ENCODE measurements at regions not wholly inside any gene's neighbourhood (a gene's known extent, or its start where the extent isn't known, plus 50 kb on each side); places are given as distances from the start of the nearest gene placed in this dataset.

- no peak for DNase-seq
- in situ Hi-C loops (cut with HindIII; ENCODE audit: low pct_ligation_motif_present, low pct_unique_long_range_greater_than_20kb, low sequenced_read_pairs): no loop called here
Observed at GRCh38 chr6:139550361-139550760, 175.9 kb upstream of the CITED2 start.

DNA sequence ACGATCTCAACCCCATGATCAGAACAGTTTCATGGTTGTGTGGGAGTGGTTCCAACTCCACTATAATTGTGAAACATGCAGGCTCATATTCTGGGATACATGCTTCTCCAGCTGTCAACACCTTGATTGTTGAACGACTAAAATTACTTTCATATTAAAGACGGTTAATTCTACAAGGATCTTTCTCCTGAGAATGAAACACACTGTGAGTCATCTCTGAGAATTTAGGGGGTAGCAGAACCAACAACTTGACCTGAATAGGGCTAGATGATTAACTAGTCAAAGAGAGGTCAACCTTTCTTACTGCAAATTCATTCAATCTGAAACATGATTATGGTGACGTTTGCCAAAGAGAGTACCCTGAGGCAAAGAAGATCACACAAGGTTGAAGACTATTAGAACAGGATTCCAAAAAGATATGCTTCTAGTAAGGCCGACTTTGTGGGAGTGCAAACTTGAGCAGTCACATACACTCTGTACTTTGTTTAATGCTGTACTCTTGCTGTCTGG, 175.2 kb upstream of the CITED2 start:
- no peak for DNase-seq
- in situ Hi-C loops (cut with HindIII; ENCODE audit: low pct_ligation_motif_present, low pct_unique_long_range_greater_than_20kb, low sequenced_read_pairs): no loop called here

GRCh38 chr6:139547804-139548203, 173.4 kb upstream of the CITED2 start:
- DNase-seq: no peak
- in situ Hi-C loops (cut with HindIII; ENCODE audit: low pct_ligation_motif_present, low pct_unique_long_range_greater_than_20kb, low sequenced_read_pairs): no loop called here

GRCh38 chr6:139547122-139547776, 172.8 kb upstream of the CITED2 start:
- in situ Hi-C loops (cut with HindIII; ENCODE audit: low pct_ligation_motif_present, low pct_unique_long_range_greater_than_20kb, low sequenced_read_pairs): no loop called here
- DNase-seq: no peak

GRCh38 chr6:139546106-139546472, 171.6 kb upstream of the CITED2 start:
- no peak for DNase-seq
- in situ Hi-C loops (cut with HindIII; ENCODE audit: low pct_ligation_motif_present, low pct_unique_long_range_greater_than_20kb, low sequenced_read_pairs): no loop called here

DNA sequence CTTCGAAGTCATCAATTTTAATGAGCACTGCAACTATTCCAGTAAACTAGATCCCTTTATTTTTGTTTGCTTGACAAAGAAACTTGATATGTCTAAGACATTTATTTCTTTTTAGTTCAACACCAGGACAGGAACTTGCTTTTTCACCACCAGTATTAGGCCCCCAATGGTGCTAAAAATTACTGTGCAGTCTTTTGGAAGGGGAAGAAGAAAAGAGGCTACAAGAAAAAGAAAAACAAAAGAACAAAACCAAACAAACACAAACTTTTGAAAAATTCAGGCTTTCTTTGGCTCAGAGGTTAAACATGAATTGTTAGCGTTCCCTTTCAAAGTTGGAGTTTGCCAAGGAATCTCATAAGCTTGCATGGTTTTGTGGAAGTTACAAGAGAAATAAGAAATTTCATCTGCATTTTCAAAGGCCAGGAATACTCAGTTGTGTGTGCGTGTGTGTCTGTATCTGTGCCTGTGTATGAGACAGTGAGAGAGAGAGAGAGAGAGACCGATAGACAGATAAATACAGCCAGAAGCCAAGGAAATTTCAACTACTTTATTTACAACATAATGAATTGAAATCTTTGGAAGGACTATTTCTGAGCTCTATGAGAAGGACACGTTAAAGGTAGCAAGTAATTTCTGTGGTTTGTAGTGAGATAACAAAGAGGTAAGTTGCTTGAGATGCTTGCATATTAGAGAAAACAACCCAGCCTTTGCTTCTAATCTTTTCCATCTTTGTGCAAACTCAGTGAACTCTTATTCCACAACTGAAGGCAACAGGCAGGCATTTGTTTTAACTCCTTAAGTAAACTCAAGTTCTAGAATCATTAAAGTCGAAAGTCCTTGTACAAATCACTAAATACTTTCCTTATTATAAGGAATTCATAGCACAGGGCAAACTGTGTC, 171.0 kb upstream of the CITED2 start:
- in situ Hi-C loops (cut with HindIII; ENCODE audit: low pct_ligation_motif_present, low pct_unique_long_range_greater_than_20kb, low sequenced_read_pairs): no loop called here
- no peak for DNase-seq

DNA sequence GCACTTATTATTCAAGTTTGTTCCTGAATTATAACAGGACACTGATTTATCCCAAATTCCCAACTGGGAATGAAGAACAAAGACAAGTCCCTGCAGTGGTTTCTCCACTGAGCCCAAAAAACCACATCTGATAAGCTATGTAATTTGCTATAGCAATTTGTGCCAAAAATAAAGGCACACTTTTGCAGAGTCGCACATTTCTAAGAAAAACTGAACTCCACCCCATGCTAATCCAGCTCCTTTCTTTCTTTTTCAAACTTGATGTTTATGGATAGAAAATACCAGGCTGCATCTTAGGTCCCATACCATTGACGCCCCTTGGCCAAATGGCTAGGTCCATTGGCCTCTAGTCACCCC, 170.2 kb upstream of the CITED2 start:
- in situ Hi-C loops (cut with HindIII; ENCODE audit: low pct_ligation_motif_present, low pct_unique_long_range_greater_than_20kb, low sequenced_read_pairs): no loop called here
- no peak for DNase-seq

DNA sequence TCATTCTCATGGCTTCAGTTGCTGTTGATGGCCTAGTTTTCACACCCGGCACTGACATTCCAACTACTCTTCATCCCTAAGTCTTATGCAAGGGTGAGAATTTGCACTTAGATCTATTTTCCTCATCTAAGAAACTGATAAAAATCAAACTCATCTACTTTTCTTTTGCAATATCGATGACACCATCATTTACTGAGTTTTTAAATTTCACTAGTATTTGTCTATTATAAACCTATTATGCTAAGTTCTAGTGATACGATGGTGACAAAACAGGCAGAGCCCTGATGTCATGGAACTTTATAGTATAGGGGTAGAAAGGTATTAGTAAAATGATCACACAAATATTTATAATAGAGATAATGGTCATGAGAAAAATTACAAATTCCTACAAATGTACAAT, 167.9 kb upstream of the CITED2 start:
- no peak for DNase-seq
- in situ Hi-C loops (cut with HindIII; ENCODE audit: low pct_ligation_motif_present, low pct_unique_long_range_greater_than_20kb, low sequenced_read_pairs): no loop called here

- in situ Hi-C loops (cut with HindIII; ENCODE audit: low pct_ligation_motif_present, low pct_unique_long_range_greater_than_20kb, low sequenced_read_pairs): no loop called here
- DNase-seq: no peak
Observed at GRCh38 chr6:139540894-139541293, 166.4 kb upstream of the CITED2 start.

- DNase-seq: peak; percentile 55
- in situ Hi-C loops (cut with HindIII; ENCODE audit: low pct_ligation_motif_present, low pct_unique_long_range_greater_than_20kb, low sequenced_read_pairs): no loop called here
Observed at GRCh38 chr6:139540276-139540675, 165.8 kb upstream of the CITED2 start.

DNA sequence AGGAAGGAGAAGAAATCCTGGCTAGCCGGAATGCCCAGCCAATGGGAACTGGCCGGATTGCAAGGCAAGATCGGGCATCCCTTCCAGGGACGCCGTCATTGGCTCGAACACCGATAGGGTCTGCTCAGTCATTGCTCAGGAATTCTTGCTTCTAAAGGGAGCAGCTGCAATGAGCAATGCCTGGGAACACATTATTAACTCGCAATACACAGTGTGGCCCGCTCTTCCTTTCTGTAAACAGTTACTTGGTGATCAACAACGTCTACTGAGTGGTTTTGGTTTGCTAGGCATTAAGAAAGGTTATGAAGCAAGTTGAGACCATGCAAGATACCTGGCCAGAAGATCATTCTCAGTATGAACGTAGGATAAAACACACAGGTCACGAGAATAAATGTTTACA, 165.4 kb upstream of the CITED2 start:
- DNase-seq: peak; percentile 96
- in situ Hi-C loops (cut with HindIII; ENCODE audit: low pct_ligation_motif_present, low pct_unique_long_range_greater_than_20kb, low sequenced_read_pairs): loop anchor here (10.0 kb wide), 1 partner anchor 165 kb away; the partner anchor contains the start of gene CITED2

- in situ Hi-C loops (cut with HindIII; ENCODE audit: low pct_ligation_motif_present, low pct_unique_long_range_greater_than_20kb, low sequenced_read_pairs): loop anchor here (10.0 kb wide), 1 partner anchor 164 kb away; the partner anchor contains the start of gene CITED2
- no peak for DNase-seq
Observed at GRCh38 chr6:139538366-139538765, 163.9 kb upstream of the CITED2 start.

GRCh38 chr6:139536751-139537617, 162.5 kb upstream of the CITED2 start:
- DNase-seq: no peak
- in situ Hi-C loops (cut with HindIII; ENCODE audit: low pct_ligation_motif_present, low pct_unique_long_range_greater_than_20kb, low sequenced_read_pairs): loop anchor here (10.0 kb wide), 1 partner anchor 162 kb away; the partner anchor contains the start of gene CITED2

- in situ Hi-C loops (cut with HindIII; ENCODE audit: low pct_ligation_motif_present, low pct_unique_long_range_greater_than_20kb, low sequenced_read_pairs): loop anchor here (10.0 kb wide), 1 partner anchor 160 kb away; the partner anchor contains the start of gene CITED2
- DNase-seq: peak; percentile 46
Observed at GRCh38 chr6:139534472-139535115, 160.1 kb upstream of the CITED2 start.

DNA sequence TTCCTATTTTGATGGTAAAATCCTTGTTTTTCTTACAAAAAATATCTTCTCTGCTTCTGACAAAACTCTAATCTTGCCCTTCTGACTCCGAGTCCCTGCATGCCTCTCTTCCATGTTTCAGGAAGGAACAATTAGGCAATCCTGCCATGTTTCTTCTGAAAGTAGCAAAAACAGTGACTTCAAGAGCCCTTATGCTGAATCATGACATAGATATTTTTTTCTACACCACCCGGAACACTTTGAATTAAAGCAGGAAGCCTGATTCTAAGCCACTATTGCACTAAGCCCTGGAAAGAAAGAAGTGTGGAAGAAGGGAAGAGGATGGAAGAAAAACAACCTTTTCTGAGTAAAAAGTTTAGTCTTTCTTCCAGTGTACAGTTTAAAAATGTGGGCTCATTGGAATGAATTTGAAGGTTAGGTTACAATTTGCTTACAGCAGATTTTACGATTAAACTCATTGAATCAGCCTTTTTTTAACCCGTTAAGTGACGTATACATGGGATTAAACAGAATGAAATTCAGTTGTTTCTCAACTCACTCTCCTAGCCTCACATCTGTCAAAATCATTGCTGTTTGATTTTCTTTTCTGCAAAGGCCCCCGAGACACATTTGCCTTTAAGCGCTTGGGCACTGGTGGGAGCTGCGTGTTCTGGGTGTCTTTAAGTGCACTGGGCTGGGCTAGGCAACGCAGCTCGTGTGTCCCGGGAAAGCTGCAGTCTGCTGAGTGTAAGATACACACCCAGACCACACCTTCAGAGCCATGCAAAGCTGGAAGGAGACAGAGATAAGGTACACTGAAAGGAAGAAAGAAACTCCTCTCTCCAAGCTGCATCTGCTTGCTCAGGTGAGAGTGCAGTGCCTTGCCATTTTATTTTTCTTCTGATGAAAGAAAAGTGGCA, 159.4 kb upstream of the CITED2 start:
- in situ Hi-C loops (cut with HindIII; ENCODE audit: low pct_ligation_motif_present, low pct_unique_long_range_greater_than_20kb, low sequenced_read_pairs): loop anchor here (10.0 kb wide), 1 partner anchor 159 kb away; the partner anchor contains the start of gene CITED2
- DNase-seq: peak; percentile 72

DNA sequence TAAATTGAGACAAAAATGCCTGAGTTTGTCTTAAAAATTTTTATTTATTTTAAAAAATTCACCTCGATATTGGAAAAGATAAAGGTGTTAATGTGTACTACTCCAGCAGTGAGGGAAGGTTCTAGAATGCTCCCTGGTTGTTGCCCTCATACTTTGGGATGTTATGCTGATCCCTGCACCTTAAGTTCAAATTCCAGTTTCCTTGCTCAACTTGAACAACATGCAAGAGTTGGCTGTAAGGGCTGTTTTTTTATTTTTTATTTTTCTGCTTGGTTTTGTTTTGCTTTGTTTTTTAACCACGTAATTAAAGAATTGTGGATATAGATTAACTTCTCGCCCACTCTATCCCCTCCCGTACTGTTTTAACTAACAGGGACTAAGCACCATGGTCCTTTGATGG, 158.7 kb upstream of the CITED2 start:
- no peak for DNase-seq
- in situ Hi-C loops (cut with HindIII; ENCODE audit: low pct_ligation_motif_present, low pct_unique_long_range_greater_than_20kb, low sequenced_read_pairs): loop anchor here (10.0 kb wide), 1 partner anchor 158 kb away; the partner anchor contains the start of gene CITED2

All from ACHN (cell line).